ENCODE measurements at regions not wholly inside any gene's neighbourhood (a gene's known extent, or its start where the extent isn't known, plus 50 kb on each side); places are given as distances from the start of the nearest gene placed in this dataset.
"Not testable (repeated sequence)": the region's sequence is repeated elsewhere in the genome, so short reads cannot be mapped to it uniquely, and the experiment has no call there.

- no peak for DNase-seq (ENCODE audit: extremely low read depth, low read depth, low spot score)
Measured at GRCh38 chr4:111228874-111229273, 606.0 kb upstream of the PITX2 start.

DNA sequence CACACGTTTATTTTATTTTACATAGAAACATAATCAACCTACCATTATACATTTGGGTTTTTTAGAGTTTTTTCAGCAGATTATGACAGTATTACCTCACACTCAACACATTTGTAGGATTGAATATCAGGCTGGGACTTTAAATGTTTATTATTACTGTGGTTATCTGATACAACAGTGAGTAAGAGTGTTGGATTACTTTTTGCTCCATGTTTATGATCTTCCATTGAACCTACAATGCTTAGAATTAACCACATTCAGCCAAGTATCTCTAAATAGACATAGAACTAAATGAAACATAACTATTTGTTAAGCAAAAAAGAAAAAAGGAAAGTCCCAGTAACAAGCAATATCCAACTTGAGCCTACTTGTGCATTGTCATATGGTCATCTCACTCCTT lies 607.4 kb upstream of the PITX2 start:
- DNase-seq (ENCODE audit: extremely low read depth, low read depth, low spot score), result no peak

- DNase-seq (ENCODE audit: extremely low read depth, low read depth, low spot score), result no peak
Measured at GRCh38 chr4:111231281-111231680, 608.4 kb upstream of the PITX2 start.

DNA sequence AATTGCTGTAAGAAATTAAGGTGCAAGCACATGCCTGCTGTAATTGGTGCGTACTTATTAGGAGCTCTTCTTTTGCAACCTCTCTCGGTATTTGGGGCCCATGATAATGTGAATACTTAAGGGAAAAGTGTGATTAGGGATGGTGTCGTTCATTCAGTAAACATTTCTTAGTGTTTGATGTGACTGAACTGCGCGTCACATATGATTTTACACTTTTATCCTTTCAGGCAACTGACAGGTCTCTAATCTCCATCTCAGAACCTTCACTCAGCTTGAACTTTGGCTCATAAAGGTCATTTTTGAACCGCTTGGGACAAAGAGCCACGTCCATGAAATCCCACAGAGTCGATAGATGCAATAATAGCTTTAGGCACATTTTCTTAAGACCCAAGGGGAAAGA lies 612.1 kb upstream of the PITX2 start:
- no peak for DNase-seq (ENCODE audit: extremely low read depth, low read depth, low spot score)

DNA sequence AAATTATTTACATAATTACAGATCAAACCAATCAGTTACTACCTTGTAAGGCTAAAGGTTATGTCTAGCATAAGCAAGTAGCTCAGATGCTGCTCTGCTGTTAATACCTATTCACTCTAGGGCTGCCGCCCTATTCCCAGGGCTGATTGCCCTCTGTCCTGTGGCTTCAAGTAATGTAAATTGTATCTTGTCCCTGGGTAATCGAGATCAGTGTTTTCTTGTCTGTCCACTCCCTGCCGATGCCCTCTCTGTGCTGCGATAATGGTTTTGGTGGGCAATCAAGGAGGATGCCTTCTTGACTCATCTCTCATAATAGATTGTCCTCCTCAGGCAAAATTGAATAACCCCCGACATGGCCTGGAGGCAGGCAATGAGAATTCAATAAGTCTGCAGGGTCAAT lies 641.0 kb upstream of the PITX2 start:
- DNase-seq (ENCODE audit: extremely low read depth, low read depth, low spot score), result no peak

DNA sequence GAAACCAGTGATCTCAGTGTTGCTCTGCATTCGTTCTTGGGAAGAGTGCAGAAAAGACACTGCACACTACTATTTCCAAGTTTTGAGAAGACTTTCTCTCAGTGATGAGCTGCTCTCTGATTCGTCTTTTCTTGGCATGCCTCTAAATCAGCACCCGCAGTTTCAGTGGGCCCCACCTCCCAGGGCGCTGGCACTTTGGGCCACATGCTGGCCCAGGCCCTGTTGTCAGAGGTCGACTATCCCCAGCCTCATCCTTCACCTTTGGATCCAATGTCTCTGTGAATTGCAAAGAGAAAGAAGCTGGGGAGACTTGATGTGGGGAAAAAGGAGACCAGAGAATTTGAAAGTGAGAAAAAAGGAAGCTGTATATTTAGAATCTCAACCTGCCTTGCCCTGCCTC lies 644.1 kb upstream of the PITX2 start:
- no peak for DNase-seq (ENCODE audit: extremely low read depth, low read depth, low spot score)

DNA sequence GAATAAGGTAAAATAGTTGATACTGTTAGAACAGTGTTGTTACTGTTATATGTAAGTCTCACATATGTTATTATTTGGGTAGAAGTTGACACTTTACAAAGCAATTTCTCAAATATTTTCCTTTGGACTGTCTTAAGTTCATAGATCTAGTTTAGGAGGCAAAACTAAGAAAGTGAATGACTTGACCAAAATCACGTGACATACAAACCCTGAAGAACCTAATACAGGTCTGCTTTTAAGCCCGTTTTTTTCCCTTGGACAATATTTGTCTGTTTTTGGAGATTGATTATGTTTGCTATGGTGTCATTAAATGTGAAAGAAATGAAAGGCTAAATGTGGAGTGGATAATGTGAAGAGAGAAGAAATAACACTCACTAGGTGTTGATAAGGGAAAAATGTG lies 644.9 kb upstream of the PITX2 start:
- DNase-seq (ENCODE audit: extremely low read depth, low read depth, low spot score), result no peak

DNA sequence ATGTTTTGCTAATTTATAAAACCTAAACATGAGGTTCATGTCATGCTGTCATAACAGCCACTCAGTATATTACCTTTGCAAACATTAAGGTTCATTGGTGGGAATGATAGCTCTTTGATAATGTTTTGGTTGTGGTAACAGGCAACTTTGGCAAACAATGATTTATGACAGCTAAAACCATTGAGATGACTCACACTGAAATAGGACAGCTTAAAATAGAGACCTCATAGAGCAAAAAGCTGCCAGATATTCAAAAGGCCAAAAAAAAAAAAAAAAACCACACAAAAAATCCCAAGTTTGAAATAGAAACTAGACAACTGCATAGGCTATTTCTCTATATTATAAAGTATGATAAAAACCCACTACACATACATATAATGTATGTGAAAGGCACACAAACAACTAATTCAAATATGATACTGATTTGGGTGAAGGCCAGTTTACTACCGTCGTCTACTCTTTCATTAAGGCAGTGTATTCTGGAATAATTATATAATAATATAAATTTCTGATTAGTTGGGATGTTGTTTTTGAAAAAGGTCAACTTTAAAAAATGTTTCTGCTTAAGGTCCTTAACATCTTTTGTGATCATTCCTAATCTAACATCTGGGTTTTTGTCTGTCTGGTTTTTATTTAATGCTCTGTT lies 646.0 kb upstream of the PITX2 start:
- DNase-seq (ENCODE audit: extremely low read depth, low read depth, low spot score), result no peak

DNA sequence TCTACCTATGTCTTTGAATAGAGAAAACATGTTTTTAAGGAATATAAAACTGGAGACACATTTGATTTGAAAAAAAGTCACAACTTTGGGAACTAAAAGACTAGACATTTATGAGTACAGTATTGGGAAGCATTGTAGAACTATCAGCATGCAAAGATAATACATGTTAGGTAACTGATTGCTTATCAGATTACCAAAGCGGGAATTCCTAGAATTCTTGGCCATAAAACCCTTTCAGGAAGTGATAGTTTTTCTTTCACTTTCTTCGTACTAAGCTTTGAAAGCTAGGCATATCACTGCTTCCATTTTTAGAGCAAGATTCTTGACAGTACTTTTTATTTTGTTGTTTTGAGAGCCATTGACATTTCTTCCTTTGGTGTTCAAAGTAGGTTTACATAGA lies 646.6 kb upstream of the PITX2 start:
- no peak for DNase-seq (ENCODE audit: extremely low read depth, low read depth, low spot score)

DNA sequence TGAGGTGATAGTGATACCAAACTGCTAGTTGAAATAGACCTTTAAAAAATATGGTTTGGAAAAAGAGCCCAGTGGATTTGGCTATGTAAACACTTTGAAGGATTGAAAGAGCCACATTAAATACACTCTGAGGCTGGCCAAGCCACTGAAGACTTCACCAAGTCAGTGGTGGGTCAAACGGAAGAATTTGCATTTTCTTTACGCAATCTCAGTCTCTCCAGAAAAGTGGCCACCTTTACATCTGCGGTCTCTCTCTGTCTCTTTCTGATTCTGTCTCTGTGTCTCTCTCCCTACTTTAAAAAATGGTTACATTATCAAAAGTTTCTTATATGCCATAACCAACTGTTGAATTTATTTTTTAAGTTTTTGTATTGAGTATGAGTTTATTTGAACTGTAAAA lies 651.2 kb upstream of the PITX2 start:
- DNase-seq (ENCODE audit: extremely low read depth, low read depth, low spot score), result no peak

GRCh38 chr4:111274486-111274885 lies 651.6 kb upstream of the PITX2 start:
- DNase-seq (ENCODE audit: extremely low read depth, low read depth, low spot score), result no peak

GRCh38 chr4:111281219-111281618 lies 658.3 kb upstream of the PITX2 start:
- no peak for DNase-seq (ENCODE audit: extremely low read depth, low read depth, low spot score)

GRCh38 chr4:111282035-111282434 lies 659.2 kb upstream of the PITX2 start:
- DNase-seq (ENCODE audit: extremely low read depth, low read depth, low spot score), result no peak

DNA sequence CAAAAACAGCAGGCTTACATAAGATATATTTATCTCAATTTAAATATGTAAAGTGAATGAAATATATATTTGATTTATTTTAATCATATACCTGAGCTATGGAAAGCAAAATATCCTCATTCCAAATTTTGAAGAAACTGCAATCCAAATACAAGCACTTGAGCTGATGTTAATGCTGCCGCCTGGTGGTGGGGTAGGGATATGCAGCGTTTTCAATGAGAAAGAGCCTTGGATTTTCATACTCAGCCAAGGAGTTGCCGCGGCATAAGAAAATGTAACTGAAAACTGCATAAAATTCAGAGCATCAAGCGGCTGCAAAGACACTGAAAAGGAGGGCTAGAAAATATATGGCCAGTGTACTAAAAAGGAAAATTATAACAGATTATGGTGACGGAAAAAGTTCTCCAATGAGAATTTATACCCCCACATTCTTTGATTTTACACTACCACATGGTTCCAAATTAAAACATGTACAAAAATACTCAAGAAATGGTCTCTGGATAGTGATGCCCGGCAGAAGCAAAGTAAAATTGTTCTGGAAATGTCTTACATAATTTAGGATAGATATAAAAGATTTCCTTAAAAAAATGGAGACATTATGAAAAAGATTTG lies 660.3 kb upstream of the PITX2 start:
- DNase-seq (ENCODE audit: extremely low read depth, low read depth, low spot score), result peak; percentile 9

GRCh38 chr4:111296466-111296865 lies 673.6 kb upstream of the PITX2 start:
- DNase-seq (ENCODE audit: extremely low read depth, low read depth, low spot score), result no peak

- DNase-seq (ENCODE audit: extremely low read depth, low read depth, low spot score), result no peak
Measured at GRCh38 chr4:111303806-111304205, 680.9 kb upstream of the PITX2 start.

- no peak for DNase-seq (ENCODE audit: extremely low read depth, low read depth, low spot score)
Measured at GRCh38 chr4:111323496-111323895, 700.6 kb upstream of the PITX2 start.

- DNase-seq (ENCODE audit: extremely low read depth, low read depth, low spot score), result no peak
Measured at GRCh38 chr4:111323916-111324315, 701.0 kb upstream of the PITX2 start.

- DNase-seq (ENCODE audit: extremely low read depth, low read depth, low spot score), result no peak
Measured at GRCh38 chr4:111326450-111326849, 703.6 kb upstream of the PITX2 start.

GRCh38 chr4:111330786-111331185 lies 707.9 kb upstream of the PITX2 start:
- no peak for DNase-seq (ENCODE audit: extremely low read depth, low read depth, low spot score)

DNA sequence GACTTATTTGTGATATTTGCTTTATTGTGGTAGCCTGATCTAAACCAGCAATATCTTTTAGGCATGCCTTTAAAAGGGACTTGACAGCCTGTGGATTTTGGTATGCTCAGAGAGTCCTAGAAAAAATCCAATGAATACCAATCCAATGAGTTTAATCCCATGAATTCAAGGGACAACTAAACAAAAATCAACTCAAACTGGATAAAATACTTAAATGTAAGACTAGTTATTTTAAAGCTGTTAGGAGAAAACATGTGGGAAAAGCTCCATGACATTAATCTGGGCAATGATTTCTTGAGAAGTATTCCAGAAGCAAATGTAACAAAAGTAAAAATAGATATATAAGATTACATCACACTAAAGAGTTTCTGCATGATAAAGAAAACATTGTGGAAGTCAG lies 711.5 kb upstream of the PITX2 start:
- DNase-seq (ENCODE audit: extremely low read depth, low read depth, low spot score), result no peak

DNA sequence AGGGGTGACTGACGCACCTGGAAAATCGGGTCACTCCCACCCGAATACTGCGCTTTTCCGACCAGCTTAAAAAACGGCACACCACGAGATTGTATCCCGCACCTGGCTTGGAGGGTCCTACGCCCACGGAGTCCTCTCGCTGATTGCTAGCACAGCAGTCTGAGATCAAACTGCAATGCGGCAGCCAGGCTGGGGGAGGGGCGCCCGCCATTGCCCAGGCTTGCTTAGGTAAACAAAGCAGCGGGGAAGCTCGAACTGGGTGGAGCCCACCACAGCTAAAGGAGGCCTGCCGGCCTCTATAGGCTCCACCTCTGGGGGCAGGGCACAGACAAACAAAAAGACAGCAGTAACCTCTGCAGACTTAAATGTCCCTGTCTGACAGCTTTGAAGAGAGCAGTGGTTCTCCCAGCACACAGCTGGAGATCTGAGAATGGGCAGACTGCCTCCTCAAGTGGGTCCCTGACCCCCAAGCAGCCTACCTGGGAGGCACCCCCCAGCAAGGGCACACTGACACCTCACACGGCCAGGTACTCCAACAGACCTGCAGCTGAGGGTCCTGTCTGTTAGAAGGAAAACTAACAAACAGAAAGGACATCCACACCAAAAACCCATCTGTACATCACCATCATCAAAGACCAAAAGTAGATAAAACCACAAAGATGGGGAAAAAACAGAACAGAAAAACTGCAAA lies 714.5 kb upstream of the PITX2 start:
- not testable (repeated sequence) for DNase-seq (ENCODE audit: extremely low read depth, low read depth, low spot score)

All from glomerular endothelial cell (primary cell).